ENCODE measurements at regions not wholly inside any gene's neighbourhood (a gene's known extent, or its start where the extent isn't known, plus 50 kb on each side); places are given as distances from the start of the nearest gene placed in this dataset.
"Not testable (repeated sequence)": the region's sequence is repeated elsewhere in the genome, so short reads cannot be mapped to it uniquely, and the experiment has no call there.

DNA sequence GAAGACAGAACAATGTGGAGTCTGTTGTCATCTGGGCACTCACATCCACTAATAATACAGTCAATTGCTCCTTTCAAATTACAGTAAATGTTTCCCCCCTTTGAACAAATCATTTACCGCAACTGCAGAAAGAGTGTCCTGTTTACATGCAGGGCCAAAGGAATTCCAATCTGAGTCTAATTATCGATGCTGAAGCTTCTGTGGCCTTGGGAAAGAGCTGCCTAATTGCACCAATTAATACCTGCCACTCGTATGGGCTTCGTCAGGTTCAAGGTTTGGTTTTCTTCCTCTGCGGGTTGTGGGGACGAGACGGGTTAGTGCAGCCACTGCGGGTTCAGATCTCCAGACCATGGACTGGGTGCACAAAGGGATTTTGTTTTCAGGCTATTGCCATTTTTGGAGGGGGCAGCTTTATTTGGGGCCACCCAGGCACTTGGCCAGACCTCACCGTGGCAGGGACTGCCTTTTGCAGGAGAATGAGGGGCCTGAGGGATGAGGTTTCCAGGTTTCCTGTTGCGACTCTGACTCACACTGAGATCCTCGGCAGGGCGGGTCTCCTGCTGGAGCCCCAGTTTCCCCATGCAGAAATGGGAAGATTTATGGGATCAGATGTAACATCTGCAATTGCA is 147.6 kb downstream of the MIAT start:
- DNase-seq (ENCODE audit: low read depth, low spot score), result no peak

DNA sequence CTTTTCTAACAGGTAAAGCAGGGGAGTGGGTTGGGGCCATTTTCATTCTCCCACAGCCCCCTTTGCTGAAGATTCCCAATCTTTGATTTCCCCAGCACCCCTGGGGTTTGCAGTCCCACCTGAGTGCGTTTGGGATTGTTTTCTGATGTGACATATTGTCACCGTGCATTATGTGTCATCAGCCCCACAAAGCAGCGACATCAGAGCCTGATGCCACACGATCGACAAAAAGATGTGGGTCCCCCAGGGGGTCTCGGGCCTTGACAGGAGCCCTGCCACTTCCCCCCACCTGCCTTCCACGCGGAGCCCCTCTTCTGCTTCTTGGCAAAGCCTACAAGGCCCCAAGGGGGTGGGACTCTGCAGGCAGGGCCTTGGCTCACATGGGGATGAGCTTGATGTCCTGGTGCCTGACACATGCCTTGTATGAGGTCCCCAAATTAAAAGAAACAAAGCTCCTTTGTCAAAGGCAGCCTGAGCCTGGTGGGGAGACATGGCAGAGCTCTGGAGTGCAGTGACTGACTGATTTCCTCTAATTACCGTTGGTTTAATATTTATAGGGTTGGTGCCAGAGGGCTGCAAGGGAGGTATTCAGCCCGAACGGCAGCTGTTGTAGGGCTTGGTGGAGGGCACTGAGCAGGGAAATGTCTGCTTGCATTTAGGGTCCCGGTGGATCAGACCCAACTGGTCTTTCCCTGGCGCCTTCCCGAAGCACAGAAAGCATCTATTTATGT is 149.2 kb downstream of the MIAT start:
- no peak for DNase-seq (ENCODE audit: low read depth, low spot score)

DNA sequence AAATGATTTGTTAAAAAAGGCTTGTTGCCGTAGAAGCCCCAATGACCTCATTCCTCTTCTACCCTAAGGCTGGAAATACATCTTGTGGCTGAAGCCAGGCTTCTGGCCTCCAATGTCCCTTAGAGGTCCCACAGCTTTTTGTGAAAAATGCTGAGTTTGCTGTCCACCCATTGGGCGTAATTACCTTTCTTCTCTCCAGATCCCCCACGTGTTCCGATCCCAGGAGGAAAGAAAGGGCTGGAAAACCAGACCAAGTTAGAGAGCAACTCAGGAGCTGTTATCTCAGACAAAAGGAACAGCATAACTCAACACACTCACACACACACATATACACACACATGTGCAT is 154.2 kb downstream of the MIAT start:
- no peak for DNase-seq (ENCODE audit: low read depth, low spot score)

DNA sequence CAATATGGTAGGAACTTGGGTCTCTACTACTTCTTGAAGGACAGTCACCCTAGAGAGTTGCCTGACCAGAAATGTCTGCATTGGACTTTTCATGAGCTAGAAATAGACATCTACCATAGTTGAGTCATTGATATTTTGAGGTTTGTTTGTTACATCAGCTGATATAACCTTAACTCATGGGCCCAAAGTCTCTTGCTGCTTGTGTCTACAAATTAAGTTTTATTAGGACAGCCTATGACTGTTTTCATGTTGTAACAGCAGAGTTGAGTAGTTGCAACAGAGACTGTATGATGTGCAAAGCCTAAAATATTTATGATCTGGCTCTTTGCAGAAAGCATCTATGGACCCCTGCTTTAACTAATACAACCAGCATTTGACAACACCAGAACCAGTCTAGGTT is 155.3 kb downstream of the MIAT start:
- DNase-seq (ENCODE audit: low read depth, low spot score), result no peak

DNA sequence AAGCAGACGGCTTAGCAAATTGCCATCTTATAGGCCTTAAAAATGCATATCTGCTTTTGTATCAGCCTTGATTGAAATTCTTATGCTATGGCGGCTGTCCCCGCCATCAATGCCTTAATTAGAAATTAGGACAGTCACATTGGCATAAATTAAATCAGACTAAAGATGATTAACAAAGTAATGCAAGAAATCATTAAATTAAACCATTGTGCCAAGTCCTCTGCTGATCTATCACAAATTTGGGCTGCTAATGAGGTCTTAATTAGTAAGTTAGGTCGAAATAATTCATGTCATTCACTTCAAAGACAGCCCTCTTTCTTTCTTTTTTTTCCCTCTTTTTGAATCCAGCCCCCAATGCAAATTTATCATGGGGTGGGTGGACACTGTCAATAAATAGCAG is 159.3 kb downstream of the MIAT start:
- DNase-seq (ENCODE audit: low read depth, low spot score), result no peak

DNA sequence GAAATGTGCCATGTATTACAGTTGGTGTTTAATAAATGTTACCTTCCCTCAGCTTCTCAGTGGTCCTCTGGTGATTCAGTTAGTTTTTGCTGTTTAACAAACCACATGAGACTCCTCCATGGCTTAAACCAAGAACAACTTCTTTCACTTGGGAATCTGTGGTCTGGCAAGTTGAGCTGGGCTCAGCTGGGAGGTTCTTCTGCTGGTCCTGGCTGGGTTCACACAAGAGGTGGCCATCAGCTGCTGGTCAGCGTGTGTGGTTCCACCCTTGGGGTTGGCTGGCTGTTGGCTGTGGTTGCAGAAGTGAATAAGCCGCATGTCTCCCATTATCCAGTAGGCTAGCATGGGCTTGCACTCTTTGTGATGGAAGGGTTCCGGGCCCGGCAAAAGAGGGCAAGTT is 160.5 kb downstream of the MIAT start:
- DNase-seq (ENCODE audit: low read depth, low spot score), result no peak

DNA sequence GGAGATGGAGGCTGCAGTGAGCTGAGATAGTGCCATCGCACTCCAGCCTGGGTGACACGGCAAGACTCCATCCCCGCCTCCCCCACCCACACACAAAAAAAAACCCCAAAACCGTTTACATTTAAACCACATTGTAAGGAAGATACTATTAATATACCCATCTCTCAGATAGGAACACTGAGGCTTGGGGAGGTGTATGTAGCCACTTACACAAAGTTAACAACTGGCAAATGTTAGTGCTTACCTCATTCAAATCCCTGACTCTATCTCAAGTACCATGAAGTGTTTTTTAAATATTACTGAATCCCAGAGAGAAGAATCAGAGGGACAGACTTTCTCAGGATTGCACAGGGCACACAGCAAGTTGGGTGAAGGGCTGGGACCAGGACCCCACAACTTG is 164.5 kb downstream of the MIAT start:
- no peak for DNase-seq (ENCODE audit: low read depth, low spot score)

DNA sequence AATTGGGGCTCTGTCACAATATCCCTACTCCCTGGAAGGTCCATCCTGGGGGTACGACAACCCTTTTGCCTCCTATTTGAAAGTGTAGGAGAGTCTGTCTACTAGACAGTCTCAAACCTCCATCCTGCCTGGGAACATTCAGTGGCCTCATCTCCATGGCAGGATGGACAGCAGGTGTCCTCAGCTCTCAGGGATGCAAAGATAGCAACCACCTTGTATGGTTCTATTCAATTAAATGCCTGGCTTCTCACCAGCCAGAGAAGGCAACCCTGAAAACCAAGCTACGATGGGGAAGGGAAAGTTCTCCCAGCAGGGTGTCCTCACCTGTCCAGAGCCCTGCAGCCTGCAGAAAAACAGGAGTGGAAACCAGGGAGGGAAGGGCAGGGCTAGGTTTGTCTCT is 164.9 kb downstream of the MIAT start:
- DNase-seq (ENCODE audit: low read depth, low spot score), result no peak

DNA sequence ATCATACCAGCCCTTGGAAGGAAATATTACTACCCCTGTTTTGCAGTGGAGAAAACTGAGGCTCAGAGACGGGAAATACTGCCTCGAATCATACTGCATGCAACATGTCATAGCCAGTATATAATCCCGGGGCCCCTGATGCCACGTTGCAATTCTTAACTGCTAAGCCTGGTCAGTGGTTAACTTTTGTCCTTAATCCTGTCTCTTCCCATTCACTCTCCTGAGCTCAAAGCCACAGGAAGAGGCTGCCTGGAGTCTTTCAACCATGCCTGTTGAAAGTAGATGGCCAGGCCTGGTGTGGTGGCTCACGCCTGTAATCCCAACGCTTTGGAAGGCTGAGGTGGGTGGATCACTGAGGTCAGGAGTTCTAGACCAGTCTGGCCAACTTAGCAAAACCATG is 166.6 kb downstream of the MIAT start:
- no peak for DNase-seq (ENCODE audit: low read depth, low spot score)

DNA sequence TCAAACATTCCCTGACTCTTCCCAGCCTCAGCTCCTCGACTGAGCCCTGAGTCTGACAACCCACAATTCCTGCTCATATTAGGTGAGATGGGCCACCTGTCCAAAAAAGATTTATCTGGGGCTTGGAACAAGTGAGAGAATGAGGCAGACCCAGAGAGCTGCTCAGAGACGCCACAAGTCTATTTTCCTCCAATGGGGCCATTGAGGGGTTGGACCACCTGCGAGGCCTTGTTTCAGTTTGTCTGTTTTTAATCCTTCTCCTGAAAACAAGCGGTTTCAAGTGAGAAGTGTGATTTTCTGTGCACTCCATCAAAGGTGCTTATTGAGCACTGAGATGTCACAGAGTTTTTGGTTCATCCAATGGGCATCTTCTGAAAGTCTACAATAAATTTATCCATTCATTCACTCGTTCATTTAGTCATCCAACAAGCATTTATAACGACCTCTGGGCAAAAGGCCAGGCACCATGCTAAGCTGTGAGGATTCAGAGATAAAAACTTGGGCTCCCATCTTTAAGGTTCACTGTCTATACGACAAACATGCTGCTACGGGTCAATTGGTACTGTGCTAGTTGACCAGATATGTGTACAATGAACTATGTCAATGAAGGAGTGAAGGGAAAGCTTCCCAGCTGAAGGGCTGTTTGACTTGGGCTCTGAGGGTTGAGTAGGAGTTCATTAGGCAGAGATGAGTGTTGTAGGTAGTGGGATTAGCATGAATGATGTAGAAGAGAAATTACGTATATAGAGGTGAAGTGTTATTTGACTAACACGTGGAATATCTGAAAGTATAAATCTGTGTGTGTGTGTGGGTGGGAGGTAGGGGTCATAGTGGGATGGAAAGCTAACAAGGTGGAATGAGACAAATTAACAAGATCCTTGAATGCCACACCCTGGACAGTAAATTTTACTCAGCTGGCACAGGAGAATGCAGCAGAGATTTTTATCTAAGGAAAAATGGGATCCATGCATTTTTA is 168.9 kb downstream of the MIAT start:
- DNase-seq (ENCODE audit: low read depth, low spot score), result no peak

DNA sequence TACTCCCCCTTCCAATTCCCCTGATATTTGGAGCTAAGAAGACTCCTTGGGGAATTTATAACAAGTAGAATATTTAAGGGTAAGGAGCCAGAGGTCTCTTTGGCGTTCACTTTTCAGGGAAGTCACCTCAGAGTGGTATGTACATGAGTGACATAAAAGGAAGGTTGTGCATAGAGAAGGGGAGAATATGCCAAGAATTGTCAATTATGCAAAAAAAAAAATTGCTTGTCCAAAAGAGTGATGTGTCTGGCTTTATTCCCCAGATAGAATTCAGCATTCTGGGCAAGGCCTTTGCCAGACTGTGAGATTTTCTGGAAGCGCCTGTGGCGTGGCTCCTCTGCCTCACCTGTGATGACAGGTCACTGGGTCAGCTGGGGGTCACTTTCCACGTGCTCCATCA is 170.2 kb downstream of the MIAT start:
- no peak for DNase-seq (ENCODE audit: low read depth, low spot score)

DNA sequence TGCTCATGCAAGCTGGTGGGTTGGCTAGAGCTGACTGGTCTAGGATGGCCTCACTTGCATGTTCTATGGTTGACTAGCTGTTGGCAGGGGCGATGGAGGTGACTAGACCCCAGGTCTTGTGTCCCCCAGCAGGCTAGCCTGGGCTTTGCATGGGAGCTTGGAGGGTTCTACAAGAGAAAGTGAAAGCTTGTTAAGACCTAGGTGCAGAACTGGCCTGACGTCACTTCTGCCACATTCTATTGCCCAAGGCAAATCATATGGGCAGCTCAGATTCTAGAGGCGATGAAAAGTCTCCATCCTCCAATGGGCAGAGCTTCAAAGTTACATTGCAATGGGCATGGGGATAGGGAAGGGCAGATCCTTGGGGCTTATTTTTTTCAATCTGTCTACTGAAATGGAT is 170.9 kb downstream of the MIAT start:
- DNase-seq (ENCODE audit: low read depth, low spot score), result no peak

DNA sequence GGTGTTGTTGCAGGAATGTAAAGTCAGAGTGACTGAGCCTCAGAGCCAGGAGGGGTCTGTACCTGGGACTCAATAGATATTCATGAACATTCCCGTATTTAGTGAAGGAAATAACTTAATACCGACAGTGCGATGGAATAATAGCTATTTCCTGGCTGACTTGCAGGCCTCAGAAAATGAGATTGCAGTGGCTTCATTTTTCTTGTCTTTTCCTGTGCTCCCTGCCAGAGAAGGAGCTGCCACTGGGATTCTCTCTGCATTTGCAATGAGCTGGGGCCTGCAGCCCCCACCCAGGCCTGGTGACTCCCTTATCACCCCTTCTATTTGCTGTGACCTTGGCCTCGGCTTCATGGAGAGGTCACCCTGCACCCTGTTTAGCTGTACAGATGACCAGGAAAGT is 173.4 kb downstream of the MIAT start:
- DNase-seq (ENCODE audit: low read depth, low spot score), result no peak

DNA sequence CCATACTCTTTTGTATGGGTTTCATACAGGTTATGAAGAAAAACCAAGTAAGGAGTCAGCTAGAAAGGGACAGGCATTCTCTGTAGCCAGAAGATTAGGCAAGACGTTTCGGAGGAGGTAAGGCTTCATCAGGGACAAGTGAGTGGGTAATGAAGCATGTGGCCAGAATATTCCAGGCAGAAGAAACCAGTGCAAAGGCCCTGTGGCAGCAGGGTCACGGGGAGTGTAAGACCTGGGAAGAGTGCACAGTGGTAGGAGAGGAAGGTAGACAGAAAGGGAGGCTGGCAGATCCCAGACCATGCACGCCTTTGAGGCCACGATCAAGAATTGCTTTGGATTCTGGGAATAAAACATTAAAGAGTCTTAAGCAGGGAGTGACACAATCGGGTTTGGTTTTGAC is 177.6 kb downstream of the MIAT start:
- no peak for DNase-seq (ENCODE audit: low read depth, low spot score)

DNA sequence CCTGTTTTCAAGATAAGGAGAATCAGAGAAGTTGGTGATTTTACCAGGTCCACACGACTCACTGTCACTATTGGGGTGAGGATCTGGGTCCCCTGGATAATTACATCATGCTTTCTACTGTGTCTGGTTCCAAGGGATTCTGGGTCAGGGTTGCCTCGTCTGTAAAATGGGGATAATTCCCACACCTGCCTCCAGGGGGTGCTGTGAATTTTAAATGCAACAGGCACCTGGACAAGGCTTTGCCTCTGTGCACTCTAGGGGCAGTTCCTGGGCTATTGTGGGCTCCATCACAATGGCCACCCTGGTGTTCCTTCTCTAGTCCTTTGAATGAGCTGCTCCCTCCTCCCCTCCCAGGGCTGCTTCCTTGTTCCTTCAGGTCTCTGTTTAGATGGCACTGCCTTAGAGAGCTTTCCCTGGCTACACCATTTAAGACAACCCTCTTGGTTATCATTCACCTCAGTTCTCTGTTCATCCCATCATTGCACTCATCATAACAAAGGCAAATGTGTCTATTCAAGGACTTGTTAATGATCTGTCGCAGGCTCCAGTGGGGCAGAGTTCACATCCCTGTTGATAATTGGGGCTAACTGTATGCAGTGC is 178.6 kb downstream of the MIAT start:
- no peak for DNase-seq (ENCODE audit: low read depth, low spot score)

DNA sequence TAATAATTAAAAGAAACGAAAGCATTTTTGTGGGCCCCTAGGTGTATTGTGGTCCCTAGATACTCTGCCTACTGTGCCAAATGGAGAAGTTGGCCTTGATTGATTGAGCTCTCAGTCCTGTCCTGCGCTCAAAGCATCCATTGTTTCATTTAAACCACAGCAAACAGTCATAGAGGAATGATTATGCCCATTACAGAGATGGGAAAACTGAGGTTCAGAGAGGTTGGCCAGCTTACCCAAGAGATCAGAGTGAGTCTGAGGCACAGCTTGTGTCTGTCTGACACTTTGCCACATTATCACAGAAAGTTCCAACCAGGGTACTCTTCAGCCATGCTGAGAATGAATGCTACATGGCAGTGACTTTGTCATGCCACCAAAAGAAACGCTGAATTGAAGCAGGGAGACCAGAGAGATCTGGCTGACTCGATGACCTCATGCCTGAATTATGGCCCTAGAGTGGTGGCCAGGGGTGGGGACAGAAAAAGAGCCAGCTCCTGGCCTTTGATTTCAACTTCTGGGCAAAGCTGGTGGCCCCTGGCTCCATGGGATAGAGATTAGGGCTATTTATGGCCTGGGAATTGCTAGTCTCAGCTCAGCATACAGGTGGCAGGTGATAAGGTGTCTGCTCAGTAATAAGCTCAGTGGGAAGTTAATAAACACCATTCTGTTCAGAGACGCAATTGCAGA is 180.5 kb downstream of the MIAT start:
- DNase-seq (ENCODE audit: low read depth, low spot score), result no peak

DNA sequence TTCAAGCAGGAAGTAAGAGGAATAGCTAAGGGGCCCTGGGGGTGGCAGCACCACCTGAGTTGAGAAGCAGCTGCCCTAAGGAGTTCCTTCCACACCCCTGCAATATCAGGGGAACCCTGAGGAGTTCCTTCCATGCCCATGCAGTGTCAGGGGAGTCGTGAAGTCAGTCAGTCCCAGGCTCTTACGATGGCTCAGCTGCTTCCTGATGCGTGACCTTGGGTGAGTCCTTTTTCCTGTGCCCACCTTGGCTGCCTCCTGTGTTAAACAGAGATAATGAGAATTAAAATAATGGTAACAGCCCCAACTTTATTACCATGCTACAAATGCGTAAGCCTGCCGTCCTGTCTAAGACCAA is 181.1 kb downstream of the MIAT start:
- no peak for DNase-seq (ENCODE audit: low read depth, low spot score)

DNA sequence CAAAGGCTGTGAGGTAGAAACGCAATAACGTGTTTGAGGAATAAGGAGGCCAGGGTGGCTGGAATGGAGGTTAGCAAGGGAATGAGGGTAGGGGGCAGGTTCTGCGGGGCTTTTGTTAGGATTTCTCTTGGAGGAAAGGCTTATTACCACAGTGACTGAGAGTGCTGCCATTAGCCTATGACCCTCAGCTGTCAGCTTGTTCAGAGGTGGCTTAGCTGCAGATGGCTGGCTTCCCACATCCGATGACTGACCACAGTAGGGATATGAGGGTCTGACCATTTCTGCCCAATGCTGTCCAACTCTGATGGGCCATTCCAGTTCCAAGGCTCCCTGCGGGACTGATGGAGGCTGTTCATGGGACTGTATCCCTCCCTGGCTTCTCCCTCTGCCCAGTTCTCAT is 181.8 kb downstream of the MIAT start:
- no peak for DNase-seq (ENCODE audit: low read depth, low spot score)

DNA sequence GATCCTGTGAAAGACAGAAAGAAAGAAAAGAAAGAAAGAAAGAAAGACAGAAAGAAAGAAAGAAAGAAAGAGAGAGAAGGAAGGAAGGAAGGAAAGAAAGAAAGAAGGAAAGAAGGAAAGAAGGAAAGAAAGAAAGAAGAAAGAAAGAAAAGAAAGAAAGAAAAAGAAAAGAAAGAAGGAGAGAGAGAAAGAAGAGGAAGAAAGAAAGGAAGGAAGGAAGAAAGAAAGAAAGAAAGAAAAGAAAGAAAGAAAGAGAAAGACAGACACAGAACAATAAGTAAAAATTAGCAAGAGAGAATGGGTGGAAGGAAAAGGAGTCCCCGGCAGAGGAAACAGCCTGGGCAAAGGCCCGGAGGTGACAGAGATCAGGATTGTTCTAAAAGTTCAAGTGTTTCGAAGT is 183.4 kb downstream of the MIAT start:
- not testable (repeated sequence) for DNase-seq (ENCODE audit: low read depth, low spot score)

DNA sequence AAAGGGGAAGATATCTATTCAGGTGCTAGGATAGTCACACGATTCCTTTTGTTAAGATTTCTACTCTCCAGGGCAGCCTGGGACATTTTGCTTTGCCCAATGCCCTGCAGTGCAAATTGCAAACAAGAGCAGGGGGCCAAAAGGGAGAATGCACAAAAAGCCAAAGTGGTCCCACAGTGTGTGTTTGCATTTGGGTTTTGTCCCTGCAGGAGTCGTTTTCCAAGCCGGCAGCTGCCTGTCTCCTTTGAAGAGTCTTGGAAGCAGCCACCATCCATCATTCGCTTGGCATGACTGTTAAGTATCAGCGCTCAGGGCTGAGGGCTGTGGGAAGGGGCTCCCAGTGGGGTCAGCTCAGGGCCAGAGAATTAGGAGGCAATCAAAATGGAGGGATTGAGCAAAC is 184.7 kb downstream of the MIAT start:
- no peak for DNase-seq (ENCODE audit: low read depth, low spot score)

DNA sequence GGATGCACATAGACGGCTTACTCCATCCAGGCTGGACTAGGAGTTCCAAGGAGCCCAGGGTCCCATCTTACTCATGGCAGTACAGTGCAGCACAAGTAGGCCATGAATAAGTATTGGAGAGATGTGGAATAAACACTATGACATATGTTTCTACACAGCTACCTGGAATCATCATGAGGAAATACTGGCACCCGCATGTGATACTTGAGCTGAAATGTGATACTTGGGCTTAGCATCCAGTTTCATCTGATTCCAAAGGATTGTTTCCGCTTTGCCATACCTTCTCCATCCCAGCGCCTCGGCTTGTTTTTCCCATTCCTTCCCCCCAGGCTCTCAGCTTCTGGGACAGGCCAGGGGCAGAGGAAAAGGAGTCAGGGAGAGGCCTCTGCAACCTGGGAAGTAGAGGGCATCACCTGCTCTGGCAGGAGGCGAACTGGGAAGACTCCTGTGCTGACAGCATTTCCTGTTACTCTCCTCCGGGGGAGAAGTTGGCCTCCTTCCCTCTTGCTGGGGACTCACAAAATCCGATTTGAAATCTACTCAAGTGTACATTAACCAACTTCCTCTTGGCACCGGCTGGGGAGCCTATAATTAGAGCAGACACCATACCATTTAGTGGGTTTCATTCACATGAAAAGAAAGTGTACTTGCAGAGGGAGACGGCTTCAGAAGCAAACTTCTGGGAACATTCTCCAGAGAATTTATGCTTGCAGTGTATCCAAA is 187.8 kb downstream of the MIAT start:
- DNase-seq (ENCODE audit: low read depth, low spot score), result no peak

Data from pulmonary artery endothelial cell (primary cell).